ENCODE measurements at regions not wholly inside any gene's neighbourhood (a gene's known extent, or its start where the extent isn't known, plus 50 kb on each side); places are given as distances from the start of the nearest gene placed in this dataset.
"Not testable (repeated sequence)": the region's sequence is repeated elsewhere in the genome, so short reads cannot be mapped to it uniquely, and the experiment has no call there.

DNA sequence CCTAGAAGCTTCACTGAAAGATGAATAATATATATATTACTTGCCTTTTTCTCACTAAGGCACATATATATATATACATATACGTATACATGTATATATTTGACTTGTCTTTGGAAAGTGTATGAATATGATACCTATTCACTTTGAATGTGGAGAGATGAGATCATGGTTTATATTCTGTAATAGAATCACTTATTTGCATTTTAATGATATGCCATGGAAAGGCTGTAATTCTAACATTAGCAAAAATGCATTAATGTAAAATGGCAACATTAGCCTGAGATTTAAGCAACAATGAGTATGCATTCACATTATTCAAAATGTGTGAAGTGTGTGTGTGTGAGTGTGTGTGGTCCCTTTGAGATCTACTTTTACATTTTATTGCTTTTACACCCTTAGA, 54.5 kb upstream of the PRKD1 start:
- intact Hi-C loops (cut with DNase I), result no loop called here
- Histone ChIP-seq H3K9me3 (replicated peaks in 1 of 3) (no peaks in the 10 kb centered on the region), H3K4me1 (replicated peaks in 1 of 2) (no peaks in the 10 kb centered on the region), H3K27ac (no peak overlapping the region), H3K4me3 (no peak overlapping the region), H3K27me3 (no peaks in the 10 kb centered on the region), H3K36me3 (replicated peaks in 1 of 2) (no peaks in the 10 kb centered on the region)
- WGBS, 4 donors, result 86 to 93% (median 89%) methylated on average over 1 of the region's 1 CpG
- TF ChIP-seq CTCF (IDR thresholded peaks at IDR 0.05), result no peak
- no peak for TF ChIP-seq POLR2A (IDR thresholded peaks at IDR 0.05)
- DNase-seq, result no peak

DNA sequence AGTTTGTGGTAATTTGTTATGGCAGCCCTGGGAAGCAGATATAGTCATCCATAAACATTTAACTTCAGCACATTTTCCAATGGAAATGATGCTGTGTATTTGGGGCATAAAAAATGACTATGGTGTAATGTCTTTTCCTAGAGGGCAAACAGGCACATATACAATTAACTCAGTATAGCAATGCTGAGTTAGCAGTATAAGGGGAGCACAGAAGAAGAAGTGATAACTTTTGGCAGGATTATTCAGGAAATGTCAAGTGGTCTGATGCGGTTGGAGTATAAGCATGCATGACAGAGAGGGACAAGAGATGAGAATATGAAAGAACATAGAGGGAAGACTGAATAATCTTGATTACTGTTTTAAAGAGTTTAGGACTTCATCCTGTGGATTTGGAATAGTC, 55.3 kb upstream of the PRKD1 start:
- no peak overlapping the region for H3K4me3 ChIP-seq
- TF ChIP-seq POLR2A (IDR thresholded peaks at IDR 0.05) (no peak), CTCF (IDR thresholded peaks at IDR 0.05) (no peak)
- no peaks in the 10 kb centered on the region for H3K27me3 ChIP-seq
- no peaks in the 10 kb centered on the region for H3K9me3 ChIP-seq (replicated peaks in 1 of 3)
- H3K4me1 ChIP-seq (replicated peaks in 1 of 2), result no peaks in the 10 kb centered on the region
- intact Hi-C loops (cut with DNase I), result no loop called here
- WGBS, 4 donors, result 59 to 82% (median 71%) methylated on average over 1 of the region's 1 CpG
- H3K27ac ChIP-seq, result no peak overlapping the region
- H3K36me3 ChIP-seq (replicated peaks in 1 of 2), result no peaks in the 10 kb centered on the region
- DNase-seq, result no peak

DNA sequence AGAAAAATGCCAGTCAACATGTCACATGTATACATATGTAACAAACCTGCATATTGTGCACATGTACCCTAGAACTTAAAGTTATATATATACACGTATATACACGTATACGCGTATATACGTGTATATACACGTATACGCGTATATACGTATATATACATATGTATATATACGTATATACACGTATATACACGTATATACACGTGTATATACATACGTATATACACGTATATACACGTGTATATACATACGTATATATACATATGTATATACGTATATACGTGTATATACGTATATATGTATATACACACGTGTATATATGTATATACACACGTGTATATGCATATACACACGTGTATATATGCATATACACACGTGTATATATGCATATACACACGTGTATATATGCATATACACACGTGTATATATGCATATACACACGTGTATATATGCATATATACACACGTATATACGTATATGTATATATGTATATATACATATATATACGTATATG, 62.8 kb upstream of the PRKD1 start:
- H3K27me3 ChIP-seq; DNase-seq; H3K36me3 ChIP-seq (replicated peaks in 1 of 2); intact Hi-C loops (cut with DNase I); H3K27ac ChIP-seq; H3K4me3 ChIP-seq; H3K4me1 ChIP-seq (replicated peaks in 1 of 2); H3K9me3 ChIP-seq (replicated peaks in 1 of 3): not testable (repeated sequence)
- 77 to 79% (median 78%) methylated on average over 30 of the region's 30 CpGs for WGBS, 4 donors

GRCh38 chr14:29990993-29991392, 63.3 kb upstream of the PRKD1 start:
- intact Hi-C loops (cut with DNase I), result no loop called here
- TF ChIP-seq CTCF (IDR thresholded peaks at IDR 0.05), result no peak
- WGBS, 4 donors, result 86 to 98% (median 94%) methylated on average over 2 of the region's 2 CpGs

DNA sequence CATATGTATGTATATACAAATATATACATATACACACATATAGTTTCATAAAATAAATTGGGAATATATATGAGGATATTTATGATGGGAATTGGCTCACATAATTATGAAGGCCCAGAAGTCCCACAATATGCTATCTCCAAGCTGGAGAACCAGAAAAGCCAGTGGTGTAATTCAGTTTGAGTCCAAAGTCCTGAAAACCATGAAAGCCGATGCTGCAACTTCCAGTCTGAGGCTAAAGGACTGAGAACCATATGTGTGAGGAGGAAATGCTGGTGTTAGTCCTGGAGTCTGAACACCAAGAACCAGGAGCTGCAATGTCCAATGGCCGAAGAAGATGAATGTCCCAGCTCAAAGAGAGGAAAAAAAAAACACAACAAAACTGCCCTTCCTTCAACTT, 65.5 kb upstream of the PRKD1 start:
- H3K27me3 ChIP-seq, result no peaks in the 10 kb centered on the region
- H3K4me1 ChIP-seq (replicated peaks in 1 of 2), result no peaks in the 10 kb centered on the region
- H3K27ac ChIP-seq, result no peak overlapping the region
- intact Hi-C loops (cut with DNase I), result no loop called here
- no peaks in the 10 kb centered on the region for H3K9me3 ChIP-seq (replicated peaks in 1 of 3)
- no peak for TF ChIP-seq POLR2A (IDR thresholded peaks at IDR 0.05)
- TF ChIP-seq CTCF (IDR thresholded peaks at IDR 0.05), result no peak
- no peak for DNase-seq
- 86 to 97% (median 91%) methylated on average over 2 of the region's 2 CpGs for whole genome bisulfite sequencing, 4 donors
- no peak overlapping the region for H3K4me3 ChIP-seq
- no peaks in the 10 kb centered on the region for H3K36me3 ChIP-seq (replicated peaks in 1 of 2)

More at GRCh38 chr14:29990993-29991392, 63.3 kb upstream of the PRKD1 start:
- Histone ChIP-seq H3K27ac (no peak overlapping the region), H3K9me3 (replicated peaks in 1 of 3) (no peaks in the 10 kb centered on the region), H3K27me3 (no peaks in the 10 kb centered on the region), H3K4me3 (no peak overlapping the region), H3K36me3 (replicated peaks in 1 of 2) (no peaks in the 10 kb centered on the region), H3K4me1 (replicated peaks in 1 of 2) (no peaks in the 10 kb centered on the region)
- no peak for DNase-seq
